Activated CD4-positive, alpha-beta T cell treated with anti-CD3 and anti-CD28 coated beads, Interleukin-2, amount 10 ng/mL, durations not matched to agents 7 days and 5 days (primary cell): ENCODE measurements at regions not wholly inside any gene's neighbourhood (a gene's known extent, or its start where the extent isn't known, plus 50 kb on each side); places are given as distances from the start of the nearest gene placed in this dataset.

Experiments used
- CTCF ChIA-PET: fragments of 350-600 bp; sonication (Branson Sonifier 250); formaldehyde crosslinking; loops from one replicate; lab custom pipeline; 2021; ENCODE audit warnings: antibody characterized with exemption; lab: Charles Lee
- POLR2A ChIA-PET: fragments of 350-600 bp; sonication (Branson Sonifier 250); formaldehyde crosslinking; loops from one replicate; lab custom pipeline; 2021; ENCODE audit warnings: antibody characterized with exemption; lab: Charles Lee
- DNase-seq: peaks from one replicate; pipeline ENCODE4 v3.0.0-alpha.2; 2020
- H3K27ac Mint-ChIP-seq: one replicate; pipeline ENCODE4 v1.8.0; 2021; ENCODE audit warnings: mild to moderate bottlenecking, moderate library complexity, mixed read lengths
- H3K27me3 Mint-ChIP-seq: one replicate; pipeline ENCODE4 v1.8.0; 2021; ENCODE audit warnings: mixed read lengths
- H3K36me3 Mint-ChIP-seq: one replicate; pipeline ENCODE4 v1.8.0; 2021; ENCODE audit warnings: low read depth, mixed read lengths
- H3K4me1 Mint-ChIP-seq: one replicate; pipeline ENCODE4 v1.8.0; 2021; ENCODE audit warnings: mixed read lengths
- H3K4me3 Mint-ChIP-seq: one replicate; pipeline ENCODE4 v1.8.0; 2021; ENCODE audit warnings: mild to moderate bottlenecking, moderate library complexity, mixed read lengths
- H3K9me3 Mint-ChIP-seq: one replicate; pipeline ENCODE4 v1.8.0; 2021; ENCODE audit warnings: mixed read lengths

- Mint-ChIP-seq H3K27me3 (peaks cover 4% of the 10 kb centered on the region), H3K4me3 (no peak overlapping the region)
Measured at GRCh38 chr11:19541521-19542049, 171.1 kb upstream of the NAV2 start.

GRCh38 chr11:19539861-19540260 is 172.8 kb upstream of the NAV2 start:
- DNase-seq, result no peak
- peaks cover 4% of the 10 kb centered on the region for H3K27me3 Mint-ChIP-seq
- no peak overlapping the region for H3K27ac Mint-ChIP-seq
- H3K36me3 Mint-ChIP-seq, result no peaks in the 10 kb centered on the region
- H3K4me3 Mint-ChIP-seq, result no peak overlapping the region
- ChIA-PET CTCF (interaction anchor here (1.5 kb wide), 1 partner anchor 10 kb away, joined by 4 read pairs; no protein-coding TSS in a partner anchor), POLR2A (no interaction called here)
- H3K4me1 Mint-ChIP-seq, result no peaks in the 10 kb centered on the region
- no peaks in the 10 kb centered on the region for H3K9me3 Mint-ChIP-seq

More at GRCh38 chr11:19541521-19542049, 171.1 kb upstream of the NAV2 start:
- POLR2A ChIA-PET, result no interaction called here
- Mint-ChIP-seq H3K9me3 (no peaks in the 10 kb centered on the region), H3K36me3 (no peaks in the 10 kb centered on the region), H3K4me1 (no peaks in the 10 kb centered on the region), H3K27ac (no peak overlapping the region)
- no peak for DNase-seq
- CTCF ChIA-PET, result interaction anchor here (0.8 kb wide), 1 partner anchor 202 kb away, joined by 3 read pairs; no protein-coding TSS in a partner anchor

- Mint-ChIP-seq H3K27ac (no peak overlapping the region), H3K27me3 (peaks cover 2% of the 10 kb centered on the region), H3K36me3 (no peaks in the 10 kb centered on the region), H3K4me3 (no peak overlapping the region), H3K4me1 (no peaks in the 10 kb centered on the region), H3K9me3 (no peaks in the 10 kb centered on the region)
- POLR2A ChIA-PET, result no interaction called here
- CTCF ChIA-PET, result no interaction called here
- no peak for DNase-seq
Measured at GRCh38 chr11:19537803-19538453, 174.7 kb upstream of the NAV2 start.

- Mint-ChIP-seq H3K4me1 (no peaks in the 10 kb centered on the region), H3K4me3 (no peak overlapping the region), H3K9me3 (no peaks in the 10 kb centered on the region), H3K27ac (no peak overlapping the region), H3K36me3 (no peaks in the 10 kb centered on the region), H3K27me3 (peaks cover 2% of the 10 kb centered on the region)
- DNase-seq, result no peak
- POLR2A ChIA-PET, result no interaction called here
- CTCF ChIA-PET, result no interaction called here
Measured at GRCh38 chr11:19536131-19536530, 176.5 kb upstream of the NAV2 start.

GRCh38 chr11:19530505-19530904 is 182.1 kb upstream of the NAV2 start:
- Mint-ChIP-seq H3K4me3 (no peak overlapping the region), H3K4me1 (no peaks in the 10 kb centered on the region), H3K27ac (no peak overlapping the region), H3K27me3 (no peaks in the 10 kb centered on the region), H3K36me3 (no peaks in the 10 kb centered on the region), H3K9me3 (no peaks in the 10 kb centered on the region)
- ChIA-PET POLR2A (no interaction called here), CTCF (interaction anchor here (0.7 kb wide), 1 partner anchor 9 kb away, joined by 4 read pairs; no protein-coding TSS in a partner anchor)
- no peak for DNase-seq

GRCh38 chr11:19526119-19526518 is 186.5 kb upstream of the NAV2 start:
- Mint-ChIP-seq H3K4me1 (no peaks in the 10 kb centered on the region), H3K4me3 (no peak overlapping the region), H3K27me3 (no peaks in the 10 kb centered on the region), H3K27ac (no peak overlapping the region), H3K36me3 (no peaks in the 10 kb centered on the region), H3K9me3 (no peaks in the 10 kb centered on the region)
- CTCF ChIA-PET, result no interaction called here
- POLR2A ChIA-PET, result no interaction called here
- DNase-seq, result no peak

GRCh38 chr11:19525714-19526113 is 186.9 kb upstream of the NAV2 start:
- no peaks in the 10 kb centered on the region for H3K27me3 Mint-ChIP-seq
- no peak overlapping the region for H3K4me3 Mint-ChIP-seq
- CTCF ChIA-PET, result no interaction called here
- H3K36me3 Mint-ChIP-seq, result no peaks in the 10 kb centered on the region
- H3K9me3 Mint-ChIP-seq, result no peaks in the 10 kb centered on the region
- no peak for DNase-seq
- POLR2A ChIA-PET, result no interaction called here
- H3K27ac Mint-ChIP-seq, result no peak overlapping the region
- no peaks in the 10 kb centered on the region for H3K4me1 Mint-ChIP-seq

GRCh38 chr11:19525276-19525675 is 187.4 kb upstream of the NAV2 start:
- ChIA-PET CTCF (no interaction called here), POLR2A (no interaction called here)
- Mint-ChIP-seq H3K27ac (no peak overlapping the region), H3K36me3 (no peaks in the 10 kb centered on the region), H3K4me3 (no peak overlapping the region), H3K4me1 (no peaks in the 10 kb centered on the region), H3K27me3 (peaks cover 1% of the 10 kb centered on the region), H3K9me3 (no peaks in the 10 kb centered on the region)
- no peak for DNase-seq

- Mint-ChIP-seq H3K27ac (no peak overlapping the region), H3K4me3 (no peak overlapping the region), H3K4me1 (no peaks in the 10 kb centered on the region), H3K9me3 (no peaks in the 10 kb centered on the region), H3K36me3 (no peaks in the 10 kb centered on the region), H3K27me3 (peaks cover 1% of the 10 kb centered on the region)
- POLR2A ChIA-PET, result no interaction called here
- CTCF ChIA-PET, result no interaction called here
- no peak for DNase-seq
Measured at GRCh38 chr11:19524171-19524671, 188.4 kb upstream of the NAV2 start.

- Mint-ChIP-seq H3K27me3 (peaks cover 10% of the 10 kb centered on the region), H3K4me3 (no peak overlapping the region), H3K27ac (no peak overlapping the region), H3K36me3 (no peaks in the 10 kb centered on the region), H3K9me3 (no peaks in the 10 kb centered on the region), H3K4me1 (no peaks in the 10 kb centered on the region)
- DNase-seq, result no peak
- POLR2A ChIA-PET, result no interaction called here
- CTCF ChIA-PET, result interaction anchor here (1.0 kb wide), 1 partner anchor 9 kb away, joined by 3 read pairs; no protein-coding TSS in a partner anchor
Measured at GRCh38 chr11:19520681-19521080, 192.0 kb upstream of the NAV2 start.

- no peak overlapping the region for H3K4me3 Mint-ChIP-seq
- H3K4me1 Mint-ChIP-seq, result no peaks in the 10 kb centered on the region
- POLR2A ChIA-PET, result no interaction called here
- no peak for DNase-seq
- H3K36me3 Mint-ChIP-seq, result no peaks in the 10 kb centered on the region
- peaks cover 12% of the 10 kb centered on the region for H3K27me3 Mint-ChIP-seq
- CTCF ChIA-PET, result interaction anchor here (0.7 to 1.0 kb wide), 2 partner anchors 9 to 127 kb away, joined by 3 read pairs; no protein-coding TSS in a partner anchor
- H3K9me3 Mint-ChIP-seq, result no peaks in the 10 kb centered on the region
- no peak overlapping the region for H3K27ac Mint-ChIP-seq
Measured at GRCh38 chr11:19519912-19520641, 192.6 kb upstream of the NAV2 start.

- Mint-ChIP-seq H3K4me1 (no peaks in the 10 kb centered on the region), H3K36me3 (no peaks in the 10 kb centered on the region), H3K9me3 (no peaks in the 10 kb centered on the region), H3K27ac (no peak overlapping the region), H3K27me3 (peaks cover 12% of the 10 kb centered on the region), H3K4me3 (no peak overlapping the region)
- ChIA-PET POLR2A (no interaction called here), CTCF (interaction anchor here (0.5 kb wide), 1 partner anchor 416 kb away, joined by 3 read pairs; no protein-coding TSS in a partner anchor)
- DNase-seq, result no peak
Measured at GRCh38 chr11:19519353-19519752, 193.3 kb upstream of the NAV2 start.

- Mint-ChIP-seq H3K27ac (no peak overlapping the region), H3K9me3 (no peaks in the 10 kb centered on the region), H3K4me3 (no peak overlapping the region), H3K27me3 (peaks cover 24% of the 10 kb centered on the region), H3K36me3 (no peaks in the 10 kb centered on the region), H3K4me1 (no peaks in the 10 kb centered on the region)
- CTCF ChIA-PET, result no interaction called here
- POLR2A ChIA-PET, result no interaction called here
- no peak for DNase-seq
Measured at GRCh38 chr11:19513253-19513652, 199.4 kb upstream of the NAV2 start.
